ENCODE measurements at regions not wholly inside any gene's neighbourhood (a gene's known extent, or its start where the extent isn't known, plus 50 kb on each side); places are given as distances from the start of the nearest gene placed in this dataset.
"Not testable (repeated sequence)": the region's sequence is repeated elsewhere in the genome, so short reads cannot be mapped to it uniquely, and the experiment has no call there.

DNA sequence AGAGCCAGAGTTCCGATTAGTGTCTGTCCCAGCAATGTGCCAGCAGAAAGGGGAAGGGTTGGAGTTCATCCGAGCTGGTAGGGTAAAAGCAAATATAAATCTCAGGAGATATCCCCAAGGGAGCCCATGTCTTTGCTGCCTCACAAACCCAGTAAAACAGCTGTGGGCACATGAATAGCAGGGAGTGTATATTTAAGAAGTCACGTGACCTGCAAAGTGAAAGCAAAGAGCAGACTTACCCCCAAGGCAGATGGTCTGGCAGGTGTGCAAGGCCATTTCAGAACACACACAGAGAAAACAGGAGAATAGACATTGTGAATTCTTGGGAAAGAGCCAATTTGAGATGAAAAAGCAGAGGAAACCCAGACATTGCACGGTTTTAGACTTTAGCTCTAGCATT is 653.4 kb downstream of the TGIF2LX start:
- CTCF ChIA-PET; H3K27ac Mint-ChIP-seq; H3K27me3 ChIP-seq (replicated peaks in 1 of 2; ENCODE audit: control insufficient read depth in 2 of 2, extremely low read depth in 1 of 2, insufficient read depth in 2 of 2, low read length in 1 of 2); H3K4me1 ChIP-seq (ENCODE audit: control insufficient read depth in 1 of 2, extremely low read depth in 1 of 2, insufficient read depth in 2 of 2, low read length in 2 of 2); H3K9me3 ChIP-seq; H3K9me3 Mint-ChIP-seq; H3K4me3 ChIP-seq (ENCODE audit: control insufficient read depth in 1 of 2, extremely low read depth in 1 of 2, low read length in 1 of 2); DNase-seq; POLR2A ChIA-PET; ATAC-seq (replicated peaks in 1 of 4); H3K4me1 Mint-ChIP-seq; H3K36me3 Mint-ChIP-seq; H3K27me3 Mint-ChIP-seq; H3K4me3 Mint-ChIP-seq; H3K27ac ChIP-seq (ENCODE audit: low read length); H3K36me3 ChIP-seq (ENCODE audit: control insufficient read depth in 2 of 2, extremely low read depth in 1 of 2, insufficient read depth in 1 of 2, low read length in 1 of 2): not testable (repeated sequence)
- no CpG with 5 or more reads among the region's 4 CpGs for WGBS (ENCODE audit: insufficient coverage)

DNA sequence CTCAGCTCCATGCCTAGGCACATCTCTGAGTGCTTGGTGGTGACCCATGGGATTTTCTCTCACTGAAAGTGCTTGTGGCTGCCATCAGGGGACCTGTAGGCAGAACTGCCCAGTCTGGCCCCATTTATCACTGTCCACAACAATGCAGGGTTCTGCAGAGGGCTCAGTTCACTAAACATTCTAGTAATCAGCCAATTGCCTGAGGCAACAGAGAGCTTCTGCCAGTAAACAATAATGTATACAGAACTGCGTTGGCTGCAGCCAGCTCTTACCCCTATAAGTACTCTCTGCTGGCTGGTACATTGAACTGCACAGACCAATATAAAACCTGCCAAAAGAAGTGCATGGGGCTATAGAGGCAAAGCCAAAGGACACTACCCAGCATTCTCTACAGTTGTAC is 680.2 kb downstream of the TGIF2LX start:
- no CpG with 5 or more reads among the region's 1 CpG for WGBS (ENCODE audit: insufficient coverage)
- ATAC-seq (replicated peaks in 1 of 4); H3K36me3 ChIP-seq (ENCODE audit: control insufficient read depth in 2 of 2, extremely low read depth in 1 of 2, insufficient read depth in 1 of 2, low read length in 1 of 2); DNase-seq; CTCF ChIA-PET; H3K4me1 Mint-ChIP-seq; H3K4me3 ChIP-seq (ENCODE audit: control insufficient read depth in 1 of 2, extremely low read depth in 1 of 2, low read length in 1 of 2); H3K9me3 Mint-ChIP-seq; H3K9me3 ChIP-seq; H3K27me3 Mint-ChIP-seq; H3K27ac ChIP-seq (ENCODE audit: low read length); H3K27me3 ChIP-seq (replicated peaks in 1 of 2; ENCODE audit: control insufficient read depth in 2 of 2, extremely low read depth in 1 of 2, insufficient read depth in 2 of 2, low read length in 1 of 2); H3K4me3 Mint-ChIP-seq; POLR2A ChIA-PET; H3K36me3 Mint-ChIP-seq; H3K27ac Mint-ChIP-seq; H3K4me1 ChIP-seq (ENCODE audit: control insufficient read depth in 1 of 2, extremely low read depth in 1 of 2, insufficient read depth in 2 of 2, low read length in 2 of 2): not testable (repeated sequence)

DNA sequence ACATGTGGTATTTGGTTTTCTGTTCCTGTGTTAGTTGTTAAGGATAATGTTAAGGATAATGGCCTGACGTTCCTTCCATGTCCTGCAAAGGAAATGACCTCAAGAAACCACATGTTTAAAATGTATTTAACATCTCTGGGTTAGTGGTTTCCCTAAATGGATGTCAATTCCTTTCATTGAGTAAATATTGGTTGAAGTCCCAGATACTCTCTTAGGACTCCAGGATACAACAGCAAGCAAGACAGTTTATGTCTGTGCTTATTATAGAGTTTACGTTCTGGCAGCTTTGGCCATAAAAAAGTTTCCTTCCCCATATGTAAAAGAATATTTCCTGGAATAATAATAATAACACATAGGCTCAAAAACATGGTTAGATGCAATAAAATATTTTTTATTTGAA is 684.0 kb downstream of the TGIF2LX start:
- H3K4me3 Mint-ChIP-seq; H3K9me3 Mint-ChIP-seq; DNase-seq; H3K36me3 ChIP-seq (ENCODE audit: control insufficient read depth in 2 of 2, extremely low read depth in 1 of 2, insufficient read depth in 1 of 2, low read length in 1 of 2); H3K27ac Mint-ChIP-seq; POLR2A ChIA-PET; H3K27ac ChIP-seq (ENCODE audit: low read length); H3K4me1 ChIP-seq (ENCODE audit: control insufficient read depth in 1 of 2, extremely low read depth in 1 of 2, insufficient read depth in 2 of 2, low read length in 2 of 2); H3K4me1 Mint-ChIP-seq; H3K27me3 ChIP-seq (replicated peaks in 1 of 2; ENCODE audit: control insufficient read depth in 2 of 2, extremely low read depth in 1 of 2, insufficient read depth in 2 of 2, low read length in 1 of 2); H3K36me3 Mint-ChIP-seq; CTCF ChIA-PET; ATAC-seq (replicated peaks in 1 of 4); H3K27me3 Mint-ChIP-seq; H3K4me3 ChIP-seq (ENCODE audit: control insufficient read depth in 1 of 2, extremely low read depth in 1 of 2, low read length in 1 of 2); H3K9me3 ChIP-seq: not testable (repeated sequence)
- WGBS (ENCODE audit: insufficient coverage): no CpG with 5 or more reads among the region's 2 CpGs

DNA sequence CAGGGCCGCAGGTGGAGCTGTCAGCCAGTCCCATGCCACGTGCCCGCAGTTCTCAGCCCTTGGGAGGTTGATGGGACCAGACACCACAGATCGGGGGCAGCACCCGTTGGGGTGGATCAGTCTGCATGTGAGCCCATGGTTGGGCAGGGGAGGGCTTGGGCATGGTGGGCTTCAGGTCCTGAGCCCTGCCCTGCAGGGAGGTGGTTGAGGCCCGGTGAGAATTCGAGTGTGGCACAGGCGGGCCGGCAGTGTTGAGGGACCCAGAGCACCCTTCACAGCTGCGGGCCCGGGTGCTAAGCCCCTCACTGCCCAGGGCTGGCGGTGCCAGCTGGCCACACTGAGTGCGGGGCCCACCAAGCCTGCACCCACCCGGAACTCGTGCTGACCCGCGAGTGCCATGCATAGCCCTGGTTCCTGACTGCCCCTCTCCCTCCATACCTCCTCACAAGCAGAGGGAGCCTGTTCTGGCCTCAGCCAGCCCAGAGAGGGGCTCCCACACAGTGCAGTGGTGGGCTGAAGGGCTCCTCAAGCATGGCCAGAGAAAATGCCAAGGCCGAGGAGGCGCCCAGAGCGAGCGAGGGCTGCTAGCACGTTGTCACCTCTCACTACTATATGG is 696.1 kb downstream of the TGIF2LX start:
- Histone ChIP-seq H3K9me3 (no peaks in the 10 kb centered on the region), H3K4me1 (ENCODE audit: control insufficient read depth in 1 of 2, extremely low read depth in 1 of 2, insufficient read depth in 2 of 2, low read length in 2 of 2) (no peaks in the 10 kb centered on the region), H3K36me3 (ENCODE audit: control insufficient read depth in 2 of 2, extremely low read depth in 1 of 2, insufficient read depth in 1 of 2, low read length in 1 of 2) (no peaks in the 10 kb centered on the region), H3K4me3 (ENCODE audit: control insufficient read depth in 1 of 2, extremely low read depth in 1 of 2, low read length in 1 of 2) (no peak overlapping the region), H3K27me3 (replicated peaks in 1 of 2; ENCODE audit: control insufficient read depth in 2 of 2, extremely low read depth in 1 of 2, insufficient read depth in 2 of 2, low read length in 1 of 2) (no peaks in the 10 kb centered on the region), H3K27ac (ENCODE audit: low read length) (no peak overlapping the region)
- CTCF ChIA-PET: no interaction called here
- no peak for ATAC-seq (replicated peaks in 1 of 4)
- H3K27ac Mint-ChIP-seq: no peak overlapping the region
- no peaks in the 10 kb centered on the region for H3K4me1 Mint-ChIP-seq
- H3K9me3 Mint-ChIP-seq: no peaks in the 10 kb centered on the region
- H3K27me3 Mint-ChIP-seq: no peaks in the 10 kb centered on the region
- WGBS (ENCODE audit: insufficient coverage): 100% methylated on average over 3 of the region's 22 CpGs
- no peaks in the 10 kb centered on the region for H3K36me3 Mint-ChIP-seq
- POLR2A ChIA-PET: no interaction called here
- no peak for DNase-seq
- no peak overlapping the region for H3K4me3 Mint-ChIP-seq

DNA sequence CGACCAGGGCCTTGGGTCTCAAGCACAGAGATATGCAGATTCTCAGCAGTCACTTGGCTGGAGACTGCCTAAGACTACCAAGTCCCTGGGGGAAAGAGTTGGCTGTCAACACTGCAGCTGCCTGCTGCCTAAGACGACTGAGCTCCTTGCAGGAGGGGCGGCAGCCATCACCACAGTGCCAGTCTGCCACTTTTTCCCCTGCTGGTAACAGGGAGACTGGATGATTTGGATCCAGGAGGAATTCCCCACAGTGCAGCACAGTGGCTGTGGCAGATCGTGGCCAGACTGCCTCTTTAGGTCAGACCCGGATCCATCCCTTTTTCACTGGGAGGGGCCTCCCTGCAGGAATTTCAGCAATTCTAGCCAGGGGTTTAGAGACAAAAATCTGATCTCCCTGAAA is 743.5 kb downstream of the TGIF2LX start:
- DNase-seq; H3K27ac ChIP-seq (ENCODE audit: low read length); CTCF ChIA-PET; H3K9me3 Mint-ChIP-seq; H3K36me3 ChIP-seq (ENCODE audit: control insufficient read depth in 2 of 2, extremely low read depth in 1 of 2, insufficient read depth in 1 of 2, low read length in 1 of 2); H3K4me3 Mint-ChIP-seq; H3K27me3 Mint-ChIP-seq; POLR2A ChIA-PET; ATAC-seq (replicated peaks in 1 of 4); H3K27me3 ChIP-seq (replicated peaks in 1 of 2; ENCODE audit: control insufficient read depth in 2 of 2, extremely low read depth in 1 of 2, insufficient read depth in 2 of 2, low read length in 1 of 2); H3K9me3 ChIP-seq; H3K36me3 Mint-ChIP-seq; H3K4me1 ChIP-seq (ENCODE audit: control insufficient read depth in 1 of 2, extremely low read depth in 1 of 2, insufficient read depth in 2 of 2, low read length in 2 of 2); H3K4me3 ChIP-seq (ENCODE audit: control insufficient read depth in 1 of 2, extremely low read depth in 1 of 2, low read length in 1 of 2); H3K27ac Mint-ChIP-seq; H3K4me1 Mint-ChIP-seq: not testable (repeated sequence)
- WGBS (ENCODE audit: insufficient coverage): no CpG with 5 or more reads among the region's 5 CpGs

DNA sequence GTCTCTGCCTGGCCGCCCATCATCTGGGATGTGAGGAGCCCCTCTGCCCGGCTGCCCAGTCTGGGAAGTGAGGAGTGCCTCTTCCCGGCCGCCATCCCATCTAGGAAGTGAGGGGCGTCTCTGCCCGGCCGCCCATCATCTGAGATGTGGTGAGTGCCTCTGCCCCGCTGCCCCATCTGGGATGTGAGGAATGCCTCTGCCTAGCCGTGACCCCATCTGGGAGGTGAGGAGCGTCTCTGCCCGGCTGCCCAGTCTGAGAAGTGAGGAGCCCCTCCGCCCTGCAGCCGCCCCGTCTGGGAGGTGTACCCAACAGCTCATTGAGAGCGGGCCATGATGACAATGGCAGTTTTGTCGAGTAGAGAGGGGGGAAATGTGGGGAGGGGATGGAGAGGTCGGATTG is 721.1 kb upstream of the PABPC5 start:
- H3K9me3 ChIP-seq; H3K36me3 Mint-ChIP-seq; CTCF ChIA-PET; H3K4me1 ChIP-seq (ENCODE audit: control insufficient read depth in 1 of 2, extremely low read depth in 1 of 2, insufficient read depth in 2 of 2, low read length in 2 of 2); H3K27me3 ChIP-seq (replicated peaks in 1 of 2; ENCODE audit: control insufficient read depth in 2 of 2, extremely low read depth in 1 of 2, insufficient read depth in 2 of 2, low read length in 1 of 2); DNase-seq; H3K27ac ChIP-seq (ENCODE audit: low read length); H3K4me3 Mint-ChIP-seq; H3K4me3 ChIP-seq (ENCODE audit: control insufficient read depth in 1 of 2, extremely low read depth in 1 of 2, low read length in 1 of 2); POLR2A ChIA-PET; H3K9me3 Mint-ChIP-seq; H3K27me3 Mint-ChIP-seq; H3K27ac Mint-ChIP-seq; ATAC-seq (replicated peaks in 1 of 4); H3K36me3 ChIP-seq (ENCODE audit: control insufficient read depth in 2 of 2, extremely low read depth in 1 of 2, insufficient read depth in 1 of 2, low read length in 1 of 2); H3K4me1 Mint-ChIP-seq: not testable (repeated sequence)
- WGBS (ENCODE audit: insufficient coverage): 89% methylated on average over 3 of the region's 17 CpGs

DNA sequence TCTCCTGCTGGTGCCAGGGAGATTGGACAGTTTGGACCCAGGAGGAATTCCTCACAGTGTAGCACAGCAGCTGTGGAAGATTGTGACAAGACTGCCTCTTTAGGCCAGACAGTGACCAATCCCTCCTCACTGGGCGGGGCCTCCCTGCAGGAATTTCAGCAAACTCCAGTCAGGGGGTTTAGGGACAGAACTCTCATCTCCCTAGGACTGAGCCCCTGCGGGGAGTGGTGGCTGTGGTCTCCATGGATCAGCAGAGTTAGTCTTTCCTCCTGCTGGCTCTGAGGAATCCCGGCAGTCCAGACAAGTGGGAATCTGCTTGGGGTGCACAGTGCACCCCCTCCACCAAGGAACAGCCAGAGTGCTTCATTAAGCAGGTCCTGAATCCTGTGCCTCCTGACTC is 697.1 kb upstream of the PABPC5 start:
- H3K4me1 ChIP-seq (ENCODE audit: control insufficient read depth in 1 of 2, extremely low read depth in 1 of 2, insufficient read depth in 2 of 2, low read length in 2 of 2); ATAC-seq (replicated peaks in 1 of 4); H3K27ac Mint-ChIP-seq; H3K4me1 Mint-ChIP-seq; CTCF ChIA-PET; H3K4me3 Mint-ChIP-seq; H3K4me3 ChIP-seq (ENCODE audit: control insufficient read depth in 1 of 2, extremely low read depth in 1 of 2, low read length in 1 of 2); H3K27me3 ChIP-seq (replicated peaks in 1 of 2; ENCODE audit: control insufficient read depth in 2 of 2, extremely low read depth in 1 of 2, insufficient read depth in 2 of 2, low read length in 1 of 2); H3K36me3 ChIP-seq (ENCODE audit: control insufficient read depth in 2 of 2, extremely low read depth in 1 of 2, insufficient read depth in 1 of 2, low read length in 1 of 2); H3K27ac ChIP-seq (ENCODE audit: low read length); POLR2A ChIA-PET; DNase-seq; H3K27me3 Mint-ChIP-seq; H3K9me3 ChIP-seq; H3K9me3 Mint-ChIP-seq; H3K36me3 Mint-ChIP-seq: not testable (repeated sequence)
- WGBS (ENCODE audit: insufficient coverage): 60% methylated on average over 1 of the region's 3 CpGs
